ENCODE measurements at regions not wholly inside any gene's neighbourhood (a gene's known extent, or its start where the extent isn't known, plus 50 kb on each side); places are given as distances from the start of the nearest gene placed in this dataset.

GRCh38 chr20:36102809-36103596 lies 51.5 kb upstream of the EPB41L1 start:
- DNase-seq (ENCODE audit: low read depth in 2 of 3, low spot score in 2 of 3): no peak

DNA sequence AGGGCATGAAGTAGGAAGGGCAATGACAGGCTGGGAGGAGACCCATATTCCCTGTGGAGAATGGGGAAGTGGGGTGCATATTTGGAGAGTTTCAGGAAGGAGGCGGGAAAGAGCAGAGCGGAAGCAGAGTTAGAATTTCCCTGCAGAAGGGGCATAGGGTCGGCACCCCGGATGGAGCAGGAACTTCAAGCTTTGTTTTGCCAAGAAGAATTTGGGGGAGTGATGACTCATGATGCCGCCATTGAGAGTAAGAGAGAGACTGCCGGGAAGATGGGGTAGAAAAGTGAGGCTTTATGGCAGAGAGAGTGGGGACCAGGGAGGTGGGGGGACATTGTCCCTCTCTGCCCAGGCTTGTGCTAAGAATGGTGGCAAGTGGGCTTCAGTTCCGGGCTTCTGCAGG lies 50.3 kb upstream of the EPB41L1 start:
- no peak for DNase-seq (ENCODE audit: low read depth in 2 of 3, low spot score in 2 of 3)
